GM23338 (cell line): ENCODE measurements at regions not wholly inside any gene's neighbourhood (a gene's known extent, or its start where the extent isn't known, plus 50 kb on each side); places are given as distances from the start of the nearest gene placed in this dataset.

ENCODE experiments used
- ATAC-seq: fragments of 200-7000 bp; cut with Tn5 transposase; 3 replicates; pipeline ENCODE4 v1.9.1; 2020
- DNase-seq: peaks from one replicate; pipeline ENCODE4 v3.0.0-alpha.2; 2015; ENCODE audit warnings: low spot score
- H2AFZ ChIP-seq: fragments of 200-600 bp; sonication (generic); 2 replicates; pipeline ENCODE4 v1.8.0; 2016; ENCODE audit warnings: antibody characterized with exemption, mild to moderate bottlenecking, moderate library complexity
- H3F3A ChIP-seq: fragments of 200-600 bp; sonication (generic); replicated peaks from 2 replicates; pipeline ENCODE4 v1.8.0; 2017; ENCODE audit warnings: antibody characterized with exemption, mixed run types, low read depth
- H3K27ac ChIP-seq: fragments of 200-600 bp; sonication (generic); 2 replicates; pipeline ENCODE4 v1.6.1; 2016; ENCODE audit warnings: low read depth
- H3K27me3 ChIP-seq: fragments of 200-600 bp; sonication (generic); 2 replicates; pipeline ENCODE4 v1.8.0; 2016; ENCODE audit warnings: mild to moderate bottlenecking, mixed run types, moderate library complexity; ENCODE audit not compliant: insufficient read depth
- H3K36me3 ChIP-seq: fragments of 200-600 bp; sonication (generic); 2 replicates; pipeline ENCODE4 v1.8.0; 2016; ENCODE audit warnings: mild to moderate bottlenecking; ENCODE audit not compliant: insufficient read depth
- H3K4me1 ChIP-seq: fragments of 200-600 bp; sonication (generic); 2 replicates; pipeline ENCODE4 v1.8.0; 2016; ENCODE audit warnings: mild to moderate bottlenecking, moderate library complexity; ENCODE audit not compliant: insufficient read depth
- H3K4me2 ChIP-seq: fragments of 200-600 bp; sonication (generic); 2 replicates; pipeline ENCODE4 v1.7.1; 2017; ENCODE audit warnings: mixed run types
- H3K4me3 ChIP-seq: fragments of 200-600 bp; sonication (generic); 2 replicates; pipeline ENCODE4 v1.6.1; 2016; ENCODE audit warnings: mixed run types
- H3K79me2 ChIP-seq: fragments of 200-600 bp; sonication (generic); replicated peaks from 2 replicates; pipeline ENCODE4 v1.8.0; 2017; ENCODE audit warnings: mild to moderate bottlenecking; ENCODE audit not compliant: insufficient read depth
- H3K9me2 ChIP-seq: fragments of 200-600 bp; sonication (generic); 2 replicates; pipeline ENCODE4 v1.8.0; 2017; ENCODE audit not compliant: insufficient read depth
- H4K20me1 ChIP-seq: fragments of 200-600 bp; sonication (generic); replicated peaks from 2 replicates; pipeline ENCODE4 v1.8.0; 2017; ENCODE audit warnings: mild to moderate bottlenecking; ENCODE audit not compliant: insufficient read depth
- H3K27ac Mint-ChIP-seq: 2 replicates; pipeline ENCODE4 v1.8.0; 2020; ENCODE audit warnings: inconsistent platforms, mild to moderate bottlenecking, moderate library complexity, mixed read lengths
- H3K27me3 Mint-ChIP-seq: 3 replicates; pipeline ENCODE4 v1.8.0; 2022; ENCODE audit warnings: low read depth, mild to moderate bottlenecking, moderate library complexity, mixed read lengths, inconsistent platforms; ENCODE audit not compliant: insufficient read depth, poor library complexity
- H3K36me3 Mint-ChIP-seq: 3 replicates; pipeline ENCODE4 v1.8.0; 2021; ENCODE audit warnings: low read depth, mild to moderate bottlenecking, inconsistent platforms, moderate library complexity, mixed read lengths
- H3K4me1 Mint-ChIP-seq: 3 replicates; pipeline ENCODE4 v1.8.0; 2020; ENCODE audit warnings: mild to moderate bottlenecking, inconsistent platforms, mixed read lengths
- H3K4me3 Mint-ChIP-seq: 3 replicates; pipeline ENCODE4 v1.8.0; 2021; ENCODE audit warnings: moderate library complexity, mild to moderate bottlenecking, inconsistent platforms, mixed read lengths
- H3K9me3 Mint-ChIP-seq: 3 replicates; pipeline ENCODE4 v1.8.0; 2020; ENCODE audit warnings: moderate library complexity, mild to moderate bottlenecking, inconsistent platforms, mixed read lengths
- CREB1 ChIP-seq: fragments of 250-450 bp; sonication (Bioruptor Pico); IDR thresholded peaks from 2 replicates; pipeline ENCODE4 v1.5.0; 2020; ENCODE audit warnings: low read depth, mild to moderate bottlenecking, moderate library complexity
- EZH2 ChIP-seq: fragments of 200-600 bp; sonication (generic); IDR thresholded peaks from one replicate; pipeline ENCODE4 v1.8.0; 2017; ENCODE audit warnings: antibody characterized with exemption, mild to moderate bottlenecking, low read depth; ENCODE audit not compliant: unreplicated experiment
- EZH2phosphoT487 ChIP-seq: fragments of 200-600 bp; sonication (generic); IDR thresholded peaks from one replicate; pipeline ENCODE4 v1.8.1; 2018; ENCODE audit warnings: antibody characterized with exemption; ENCODE audit not compliant: unreplicated experiment
- JUNB ChIP-seq: IDR thresholded peaks from one replicate; pipeline ENCODE4 v1.6.1; 2016; ENCODE audit warnings: antibody characterized with exemption; ENCODE audit not compliant: unreplicated experiment
- NANOG ChIP-seq: IDR thresholded peaks from 2 replicates; pipeline ENCODE4 v1.6.1; 2016; ENCODE audit warnings: antibody characterized with exemption, borderline replicate concordance
- STAT1 ChIP-seq: IDR thresholded peaks from one replicate; pipeline ENCODE4 v1.6.1; 2016; ENCODE audit warnings: antibody characterized with exemption; ENCODE audit not compliant: unreplicated experiment
- ZNF114 ChIP-seq: fragments of 250-450 bp; sonication (Bioruptor Pico); IDR thresholded peaks from 2 replicates; pipeline ENCODE4 v1.5.0; 2020; ENCODE audit warnings: mild to moderate bottlenecking, moderate library complexity
- ZNF331 ChIP-seq: fragments of 250-450 bp; sonication (Bioruptor Pico); IDR thresholded peaks from 2 replicates; pipeline ENCODE4 v1.5.0; 2020; ENCODE audit warnings: low read depth, mild to moderate bottlenecking, moderate library complexity
- TF ChIP-seq, protein P1 (sequence below): IDR thresholded peaks from 2 replicates; pipeline ENCODE4 v1.6.1; 2016; ENCODE audit warnings: antibody characterized with exemption
- TF ChIP-seq, protein P2 (sequence below), 2 experiments: fragments of 200-600 bp in 1 of 2; sonication (generic) in 1 of 2; conservative IDR thresholded peaks; 2 replicates each; pipeline versions ENCODE4 v1.5.1 to v1.6.1; 2016 to 2017; ENCODE audit warnings: antibody characterized with exemption in 2 of 2, low read depth in 2 of 2, mild to moderate bottlenecking in 2 of 2, moderate library complexity in 1 of 2
- TF ChIP-seq, protein P3 (sequence below): fragments of 250-450 bp; sonication (Bioruptor Pico); IDR thresholded peaks from 2 replicates; pipeline ENCODE4 v1.5.0; 2020; ENCODE audit warnings: mild to moderate bottlenecking, moderate library complexity
- TF ChIP-seq, protein P4 (sequence below): IDR thresholded peaks from one replicate; pipeline ENCODE4 v1.6.1; 2018; ENCODE audit warnings: antibody characterized with exemption; ENCODE audit not compliant: unreplicated experiment

DNA sequence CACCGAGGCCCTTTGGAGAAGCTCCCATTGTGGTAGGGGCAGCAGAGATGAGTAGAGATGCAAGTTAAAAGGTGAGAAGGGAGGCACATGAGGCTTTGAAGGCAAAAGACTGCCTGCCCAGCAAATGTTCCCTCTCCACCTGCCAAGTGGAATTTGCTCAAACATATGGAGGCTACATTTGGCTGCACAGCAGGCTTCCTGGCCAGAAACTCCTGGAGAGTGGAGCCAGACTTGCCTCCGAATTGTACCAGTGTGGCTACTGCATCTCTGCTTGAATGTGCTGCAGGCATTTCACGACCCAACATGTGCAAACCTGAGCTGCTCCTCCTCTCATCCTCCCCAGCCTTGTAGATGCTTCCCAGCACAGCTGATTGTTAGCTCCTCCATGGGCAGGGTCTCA, 229.2 kb downstream of the ZNF621 start (continued):
- TF ChIP-seq ZNF331: no peak
- TF ChIP-seq, protein P1, sequence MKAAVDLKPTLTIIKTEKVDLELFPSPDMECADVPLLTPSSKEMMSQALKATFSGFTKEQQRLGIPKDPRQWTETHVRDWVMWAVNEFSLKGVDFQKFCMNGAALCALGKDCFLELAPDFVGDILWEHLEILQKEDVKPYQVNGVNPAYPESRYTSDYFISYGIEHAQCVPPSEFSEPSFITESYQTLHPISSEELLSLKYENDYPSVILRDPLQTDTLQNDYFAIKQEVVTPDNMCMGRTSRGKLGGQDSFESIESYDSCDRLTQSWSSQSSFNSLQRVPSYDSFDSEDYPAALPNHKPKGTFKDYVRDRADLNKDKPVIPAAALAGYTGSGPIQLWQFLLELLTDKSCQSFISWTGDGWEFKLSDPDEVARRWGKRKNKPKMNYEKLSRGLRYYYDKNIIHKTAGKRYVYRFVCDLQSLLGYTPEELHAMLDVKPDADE: no peak

DNA sequence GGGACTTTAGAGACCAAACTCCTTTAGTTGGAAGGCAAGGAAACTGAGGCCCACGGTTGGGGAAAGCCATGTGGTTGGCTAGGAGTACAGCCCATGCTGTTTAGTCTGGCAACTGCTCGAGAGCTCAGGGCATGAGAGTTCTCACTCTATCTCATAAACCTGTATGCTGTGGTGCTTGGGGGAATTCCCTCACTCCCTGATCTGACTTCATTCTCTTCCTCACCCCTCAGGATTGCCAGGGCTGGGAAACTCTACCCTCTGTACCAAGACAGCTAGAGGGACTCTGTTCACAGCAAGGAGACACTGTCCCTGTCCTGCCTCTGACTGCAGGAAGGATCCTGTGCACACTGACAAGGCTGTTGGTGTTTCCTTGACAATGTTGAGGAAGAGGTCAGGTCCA, 230.2 kb downstream of the ZNF621 start:
- Histone ChIP-seq H3F3A (no peaks in the 10 kb centered on the region), H3K27ac (no peak overlapping the region), H3K27me3 (no peaks in the 10 kb centered on the region), H3K79me2 (no peaks in the 10 kb centered on the region), H3K4me1 (no peaks in the 10 kb centered on the region), H3K4me2 (no peak overlapping the region), H4K20me1 (no peaks in the 10 kb centered on the region), H2AFZ (no peak overlapping the region), H3K9me2 (0 out of 2 replicates have a peak, but pooled peaks cover 10% of the 10 kb centered on the region), H3K4me3 (no peak overlapping the region), H3K36me3 (no peaks in the 10 kb centered on the region)
- ATAC-seq: no peak
- no peak for DNase-seq
- Mint-ChIP-seq H3K27me3 (peaks cover 6% of the 10 kb centered on the region), H3K4me3 (no peak overlapping the region), H3K36me3 (no peaks in the 10 kb centered on the region), H3K27ac (no peak overlapping the region), H3K4me1 (no peaks in the 10 kb centered on the region), H3K9me3 (peaks cover 2% of the 10 kb centered on the region; the same call in 2 of the 3 replicates)
- TF ChIP-seq STAT1 (no peak), EZH2 (no peak), CREB1 (CRISPR knock-in tag) (no peak), NANOG (no peak), ZNF331 (no peak), EZH2phosphoT487 (no peak), JUNB (no peak), ZNF114 (no peak)
- TF ChIP-seq, protein P1: no peak
- TF ChIP-seq, protein P2, sequence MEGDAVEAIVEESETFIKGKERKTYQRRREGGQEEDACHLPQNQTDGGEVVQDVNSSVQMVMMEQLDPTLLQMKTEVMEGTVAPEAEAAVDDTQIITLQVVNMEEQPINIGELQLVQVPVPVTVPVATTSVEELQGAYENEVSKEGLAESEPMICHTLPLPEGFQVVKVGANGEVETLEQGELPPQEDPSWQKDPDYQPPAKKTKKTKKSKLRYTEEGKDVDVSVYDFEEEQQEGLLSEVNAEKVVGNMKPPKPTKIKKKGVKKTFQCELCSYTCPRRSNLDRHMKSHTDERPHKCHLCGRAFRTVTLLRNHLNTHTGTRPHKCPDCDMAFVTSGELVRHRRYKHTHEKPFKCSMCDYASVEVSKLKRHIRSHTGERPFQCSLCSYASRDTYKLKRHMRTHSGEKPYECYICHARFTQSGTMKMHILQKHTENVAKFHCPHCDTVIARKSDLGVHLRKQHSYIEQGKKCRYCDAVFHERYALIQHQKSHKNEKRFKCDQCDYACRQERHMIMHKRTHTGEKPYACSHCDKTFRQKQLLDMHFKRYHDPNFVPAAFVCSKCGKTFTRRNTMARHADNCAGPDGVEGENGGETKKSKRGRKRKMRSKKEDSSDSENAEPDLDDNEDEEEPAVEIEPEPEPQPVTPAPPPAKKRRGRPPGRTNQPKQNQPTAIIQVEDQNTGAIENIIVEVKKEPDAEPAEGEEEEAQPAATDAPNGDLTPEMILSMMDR (conservative IDR thresholded peaks at IDR 0.05; ENCODE audit: low read depth in 2 of 2): no peak
- TF ChIP-seq, protein P3, sequence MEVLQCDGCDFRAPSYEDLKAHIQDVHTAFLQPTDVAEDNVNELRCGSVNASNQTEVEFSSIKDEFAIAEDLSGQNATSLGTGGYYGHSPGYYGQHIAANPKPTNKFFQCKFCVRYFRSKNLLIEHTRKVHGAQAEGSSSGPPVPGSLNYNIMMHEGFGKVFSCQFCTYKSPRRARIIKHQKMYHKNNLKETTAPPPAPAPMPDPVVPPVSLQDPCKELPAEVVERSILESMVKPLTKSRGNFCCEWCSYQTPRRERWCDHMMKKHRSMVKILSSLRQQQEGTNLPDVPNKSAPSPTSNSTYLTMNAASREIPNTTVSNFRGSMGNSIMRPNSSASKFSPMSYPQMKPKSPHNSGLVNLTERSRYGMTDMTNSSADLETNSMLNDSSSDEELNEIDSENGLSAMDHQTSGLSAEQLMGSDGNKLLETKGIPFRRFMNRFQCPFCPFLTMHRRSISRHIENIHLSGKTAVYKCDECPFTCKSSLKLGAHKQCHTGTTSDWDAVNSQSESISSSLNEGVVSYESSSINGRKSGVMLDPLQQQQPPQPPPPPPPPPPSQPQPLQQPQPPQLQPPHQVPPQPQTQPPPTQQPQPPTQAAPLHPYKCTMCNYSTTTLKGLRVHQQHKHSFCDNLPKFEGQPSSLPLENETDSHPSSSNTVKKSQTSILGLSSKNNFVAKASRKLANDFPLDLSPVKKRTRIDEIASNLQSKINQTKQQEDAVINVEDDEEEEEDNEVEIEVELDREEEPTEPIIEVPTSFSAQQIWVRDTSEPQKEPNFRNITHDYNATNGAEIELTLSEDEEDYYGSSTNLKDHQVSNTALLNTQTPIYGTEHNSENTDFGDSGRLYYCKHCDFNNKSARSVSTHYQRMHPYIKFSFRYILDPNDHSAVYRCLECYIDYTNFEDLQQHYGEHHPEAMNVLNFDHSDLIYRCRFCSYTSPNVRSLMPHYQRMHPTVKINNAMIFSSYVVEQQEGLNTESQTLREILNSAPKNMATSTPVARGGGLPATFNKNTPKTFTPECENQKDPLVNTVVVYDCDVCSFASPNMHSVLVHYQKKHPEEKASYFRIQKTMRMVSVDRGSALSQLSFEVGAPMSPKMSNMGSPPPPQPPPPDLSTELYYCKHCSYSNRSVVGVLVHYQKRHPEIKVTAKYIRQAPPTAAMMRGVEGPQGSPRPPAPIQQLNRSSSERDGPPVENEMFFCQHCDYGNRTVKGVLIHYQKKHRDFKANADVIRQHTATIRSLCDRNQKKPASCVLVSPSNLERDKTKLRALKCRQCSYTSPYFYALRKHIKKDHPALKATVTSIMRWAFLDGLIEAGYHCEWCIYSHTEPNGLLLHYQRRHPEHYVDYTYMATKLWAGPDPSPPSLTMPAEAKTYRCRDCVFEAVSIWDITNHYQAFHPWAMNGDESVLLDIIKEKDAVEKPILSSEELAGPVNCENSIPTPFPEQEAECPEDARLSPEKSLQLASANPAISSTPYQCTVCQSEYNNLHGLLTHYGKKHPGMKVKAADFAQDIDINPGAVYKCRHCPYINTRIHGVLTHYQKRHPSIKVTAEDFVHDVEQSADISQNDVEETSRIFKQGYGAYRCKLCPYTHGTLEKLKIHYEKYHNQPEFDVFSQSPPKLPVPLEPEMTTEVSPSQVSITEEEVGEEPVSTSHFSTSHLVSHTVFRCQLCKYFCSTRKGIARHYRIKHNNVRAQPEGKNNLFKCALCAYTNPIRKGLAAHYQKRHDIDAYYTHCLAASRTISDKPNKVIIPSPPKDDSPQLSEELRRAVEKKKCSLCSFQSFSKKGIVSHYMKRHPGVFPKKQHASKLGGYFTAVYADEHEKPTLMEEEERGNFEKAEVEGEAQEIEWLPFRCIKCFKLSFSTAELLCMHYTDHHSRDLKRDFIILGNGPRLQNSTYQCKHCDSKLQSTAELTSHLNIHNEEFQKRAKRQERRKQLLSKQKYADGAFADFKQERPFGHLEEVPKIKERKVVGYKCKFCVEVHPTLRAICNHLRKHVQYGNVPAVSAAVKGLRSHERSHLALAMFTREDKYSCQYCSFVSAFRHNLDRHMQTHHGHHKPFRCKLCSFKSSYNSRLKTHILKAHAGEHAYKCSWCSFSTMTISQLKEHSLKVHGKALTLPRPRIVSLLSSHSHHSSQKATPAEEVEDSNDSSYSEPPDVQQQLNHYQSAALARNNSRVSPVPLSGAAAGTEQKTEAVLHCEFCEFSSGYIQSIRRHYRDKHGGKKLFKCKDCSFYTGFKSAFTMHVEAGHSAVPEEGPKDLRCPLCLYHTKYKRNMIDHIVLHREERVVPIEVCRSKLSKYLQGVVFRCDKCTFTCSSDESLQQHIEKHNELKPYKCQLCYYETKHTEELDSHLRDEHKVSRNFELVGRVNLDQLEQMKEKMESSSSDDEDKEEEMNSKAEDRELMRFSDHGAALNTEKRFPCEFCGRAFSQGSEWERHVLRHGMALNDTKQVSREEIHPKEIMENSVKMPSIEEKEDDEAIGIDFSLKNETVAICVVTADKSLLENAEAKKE (CRISPR knock-in tag): no peak
- TF ChIP-seq, protein P4, sequence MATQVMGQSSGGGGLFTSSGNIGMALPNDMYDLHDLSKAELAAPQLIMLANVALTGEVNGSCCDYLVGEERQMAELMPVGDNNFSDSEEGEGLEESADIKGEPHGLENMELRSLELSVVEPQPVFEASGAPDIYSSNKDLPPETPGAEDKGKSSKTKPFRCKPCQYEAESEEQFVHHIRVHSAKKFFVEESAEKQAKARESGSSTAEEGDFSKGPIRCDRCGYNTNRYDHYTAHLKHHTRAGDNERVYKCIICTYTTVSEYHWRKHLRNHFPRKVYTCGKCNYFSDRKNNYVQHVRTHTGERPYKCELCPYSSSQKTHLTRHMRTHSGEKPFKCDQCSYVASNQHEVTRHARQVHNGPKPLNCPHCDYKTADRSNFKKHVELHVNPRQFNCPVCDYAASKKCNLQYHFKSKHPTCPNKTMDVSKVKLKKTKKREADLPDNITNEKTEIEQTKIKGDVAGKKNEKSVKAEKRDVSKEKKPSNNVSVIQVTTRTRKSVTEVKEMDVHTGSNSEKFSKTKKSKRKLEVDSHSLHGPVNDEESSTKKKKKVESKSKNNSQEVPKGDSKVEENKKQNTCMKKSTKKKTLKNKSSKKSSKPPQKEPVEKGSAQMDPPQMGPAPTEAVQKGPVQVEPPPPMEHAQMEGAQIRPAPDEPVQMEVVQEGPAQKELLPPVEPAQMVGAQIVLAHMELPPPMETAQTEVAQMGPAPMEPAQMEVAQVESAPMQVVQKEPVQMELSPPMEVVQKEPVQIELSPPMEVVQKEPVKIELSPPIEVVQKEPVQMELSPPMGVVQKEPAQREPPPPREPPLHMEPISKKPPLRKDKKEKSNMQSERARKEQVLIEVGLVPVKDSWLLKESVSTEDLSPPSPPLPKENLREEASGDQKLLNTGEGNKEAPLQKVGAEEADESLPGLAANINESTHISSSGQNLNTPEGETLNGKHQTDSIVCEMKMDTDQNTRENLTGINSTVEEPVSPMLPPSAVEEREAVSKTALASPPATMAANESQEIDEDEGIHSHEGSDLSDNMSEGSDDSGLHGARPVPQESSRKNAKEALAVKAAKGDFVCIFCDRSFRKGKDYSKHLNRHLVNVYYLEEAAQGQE: no peak
